ENCODE measurements at regions not wholly inside any gene's neighbourhood (a gene's known extent, or its start where the extent isn't known, plus 50 kb on each side); places are given as distances from the start of the nearest gene placed in this dataset.

DNA sequence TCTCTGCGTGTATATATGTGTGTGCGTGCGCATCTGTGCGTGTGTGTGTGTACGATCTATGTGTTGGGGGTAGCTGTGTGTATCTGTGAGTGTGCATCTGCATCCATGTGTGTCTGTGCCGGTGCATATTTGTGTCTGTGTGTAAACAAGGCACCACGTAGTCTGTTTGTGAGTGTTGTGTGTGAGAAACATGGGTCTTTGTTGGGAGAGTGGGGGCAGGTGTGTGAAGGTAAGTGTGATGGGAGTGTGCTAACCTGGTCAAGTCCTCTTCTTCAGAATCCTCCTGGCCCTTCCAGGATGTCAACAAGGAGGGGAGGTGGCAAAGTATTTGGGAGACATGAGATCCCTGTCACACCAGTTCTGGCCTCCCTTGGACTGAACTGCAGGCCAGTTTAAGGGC lies 87.2 kb downstream of the HIF1AN start:
- TF ChIP-seq RCOR1 (IDR thresholded peaks at IDR 0.05; ENCODE audit: insufficient replicate concordance, low read length) (no peak), BHLHE40 (IDR thresholded peaks at IDR 0.05; ENCODE audit: low read depth, low read length) (no peak), CEBPB (IDR thresholded peaks at IDR 0.05; ENCODE audit: low read depth, low read length) (no peak), MXI1 (IDR thresholded peaks at IDR 0.05; ENCODE audit: borderline replicate concordance, low read depth, low read length) (no peak), CHD1 (IDR thresholded peaks at IDR 0.05; ENCODE audit: low read depth, low read length) (no peak), RFX5 (IDR thresholded peaks at IDR 0.05; ENCODE audit: low read depth, low read length) (no peak), POLR2A (IDR thresholded peaks at IDR 0.05; ENCODE audit: low read depth, low read length) (no peak), SMC3 (IDR thresholded peaks at IDR 0.05; ENCODE audit: low read depth, low read length) (no peak), RAD21 (IDR thresholded peaks at IDR 0.05; ENCODE audit: low read length) (no peak), FOS (IDR thresholded peaks at IDR 0.05; ENCODE audit: low read depth, low read length) (no peak), NFE2L2 (IDR thresholded peaks at IDR 0.05; ENCODE audit: low read depth, low read length) (no peak)
- TF ChIP-seq, protein P1, sequence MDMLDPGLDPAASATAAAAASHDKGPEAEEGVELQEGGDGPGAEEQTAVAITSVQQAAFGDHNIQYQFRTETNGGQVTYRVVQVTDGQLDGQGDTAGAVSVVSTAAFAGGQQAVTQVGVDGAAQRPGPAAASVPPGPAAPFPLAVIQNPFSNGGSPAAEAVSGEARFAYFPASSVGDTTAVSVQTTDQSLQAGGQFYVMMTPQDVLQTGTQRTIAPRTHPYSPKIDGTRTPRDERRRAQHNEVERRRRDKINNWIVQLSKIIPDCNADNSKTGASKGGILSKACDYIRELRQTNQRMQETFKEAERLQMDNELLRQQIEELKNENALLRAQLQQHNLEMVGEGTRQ (IDR thresholded peaks at IDR 0.05; ENCODE audit: low read depth, low read length), result no peak
- TF ChIP-seq, protein P2, sequence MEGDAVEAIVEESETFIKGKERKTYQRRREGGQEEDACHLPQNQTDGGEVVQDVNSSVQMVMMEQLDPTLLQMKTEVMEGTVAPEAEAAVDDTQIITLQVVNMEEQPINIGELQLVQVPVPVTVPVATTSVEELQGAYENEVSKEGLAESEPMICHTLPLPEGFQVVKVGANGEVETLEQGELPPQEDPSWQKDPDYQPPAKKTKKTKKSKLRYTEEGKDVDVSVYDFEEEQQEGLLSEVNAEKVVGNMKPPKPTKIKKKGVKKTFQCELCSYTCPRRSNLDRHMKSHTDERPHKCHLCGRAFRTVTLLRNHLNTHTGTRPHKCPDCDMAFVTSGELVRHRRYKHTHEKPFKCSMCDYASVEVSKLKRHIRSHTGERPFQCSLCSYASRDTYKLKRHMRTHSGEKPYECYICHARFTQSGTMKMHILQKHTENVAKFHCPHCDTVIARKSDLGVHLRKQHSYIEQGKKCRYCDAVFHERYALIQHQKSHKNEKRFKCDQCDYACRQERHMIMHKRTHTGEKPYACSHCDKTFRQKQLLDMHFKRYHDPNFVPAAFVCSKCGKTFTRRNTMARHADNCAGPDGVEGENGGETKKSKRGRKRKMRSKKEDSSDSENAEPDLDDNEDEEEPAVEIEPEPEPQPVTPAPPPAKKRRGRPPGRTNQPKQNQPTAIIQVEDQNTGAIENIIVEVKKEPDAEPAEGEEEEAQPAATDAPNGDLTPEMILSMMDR (conservative IDR thresholded peaks at IDR 0.05; ENCODE audit: low read depth, low read length), result no peak
